ENCODE measurements at regions not wholly inside any gene's neighbourhood (a gene's known extent, or its start where the extent isn't known, plus 50 kb on each side); places are given as distances from the start of the nearest gene placed in this dataset.

DNA sequence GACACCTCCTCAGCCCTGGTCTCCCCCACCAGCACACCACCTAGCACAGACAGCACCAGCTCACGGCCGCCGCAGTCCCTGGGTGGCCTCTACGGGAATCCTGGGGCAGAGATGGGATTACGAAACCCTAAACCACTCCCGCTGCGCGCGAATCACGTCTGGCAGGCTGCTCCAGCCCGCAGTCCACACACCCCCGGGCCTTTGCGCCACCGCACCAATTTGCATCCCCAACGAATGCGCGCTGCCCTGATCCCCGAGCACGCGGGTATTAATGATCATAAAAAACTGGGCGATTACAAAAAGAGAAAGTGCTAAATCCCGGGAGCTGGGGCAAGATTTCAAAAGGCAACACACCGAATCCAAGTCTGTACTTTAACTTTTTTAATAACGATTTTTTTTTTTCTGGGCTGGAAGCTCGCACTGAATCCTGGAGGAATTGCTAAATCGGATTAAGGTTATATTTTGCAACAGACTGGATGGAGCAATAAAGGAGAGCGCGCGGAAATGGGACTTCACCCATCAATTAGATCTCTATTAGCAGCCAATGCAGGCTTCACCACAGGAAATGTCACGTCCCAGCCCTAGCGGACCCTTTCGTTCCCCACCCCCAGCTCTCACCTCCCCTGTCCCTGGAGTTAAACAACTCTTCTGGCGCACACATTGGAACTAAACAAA is 69.8 kb upstream of the TMEM33 start:
- H3K9me2 ChIP-seq (ENCODE audit: insufficient read depth), result no peaks in the 10 kb centered on the region
- H2AFZ ChIP-seq, result no peak overlapping the region
- CTCF ChIA-PET, result no interaction called here
- no peak for TF ChIP-seq EZH2 (IDR thresholded peaks at IDR 0.05; ENCODE audit: low read depth)
- TF ChIP-seq, protein P1, sequence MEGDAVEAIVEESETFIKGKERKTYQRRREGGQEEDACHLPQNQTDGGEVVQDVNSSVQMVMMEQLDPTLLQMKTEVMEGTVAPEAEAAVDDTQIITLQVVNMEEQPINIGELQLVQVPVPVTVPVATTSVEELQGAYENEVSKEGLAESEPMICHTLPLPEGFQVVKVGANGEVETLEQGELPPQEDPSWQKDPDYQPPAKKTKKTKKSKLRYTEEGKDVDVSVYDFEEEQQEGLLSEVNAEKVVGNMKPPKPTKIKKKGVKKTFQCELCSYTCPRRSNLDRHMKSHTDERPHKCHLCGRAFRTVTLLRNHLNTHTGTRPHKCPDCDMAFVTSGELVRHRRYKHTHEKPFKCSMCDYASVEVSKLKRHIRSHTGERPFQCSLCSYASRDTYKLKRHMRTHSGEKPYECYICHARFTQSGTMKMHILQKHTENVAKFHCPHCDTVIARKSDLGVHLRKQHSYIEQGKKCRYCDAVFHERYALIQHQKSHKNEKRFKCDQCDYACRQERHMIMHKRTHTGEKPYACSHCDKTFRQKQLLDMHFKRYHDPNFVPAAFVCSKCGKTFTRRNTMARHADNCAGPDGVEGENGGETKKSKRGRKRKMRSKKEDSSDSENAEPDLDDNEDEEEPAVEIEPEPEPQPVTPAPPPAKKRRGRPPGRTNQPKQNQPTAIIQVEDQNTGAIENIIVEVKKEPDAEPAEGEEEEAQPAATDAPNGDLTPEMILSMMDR (conservative IDR thresholded peaks at IDR 0.05), result no peak
- DNase-seq, result no peak
- no peaks in the 10 kb centered on the region for H3K4me1 ChIP-seq (replicated peaks; ENCODE audit: insufficient read depth)
- no peak overlapping the region for H3K27ac ChIP-seq
- no peak overlapping the region for H3K4me3 ChIP-seq
- H3F3A ChIP-seq (ENCODE audit: insufficient read depth, low read depth), result no peaks in the 10 kb centered on the region
- H3K79me2 ChIP-seq (ENCODE audit: low read depth), result no peaks in the 10 kb centered on the region
- BruUV-seq (replicated peaks), result no TSS peak
- POLR2A ChIA-PET (ENCODE audit: unreplicated experiment), result no interaction called here
- H3K4me2 ChIP-seq, result no peak overlapping the region
- H3K36me3 ChIP-seq (ENCODE audit: low read depth), result no peaks in the 10 kb centered on the region
- intact Hi-C loops (cut with micrococcal nuclease; ENCODE audit: unreplicated experiment), result no loop called here
- H3K27me3 ChIP-seq (ENCODE audit: insufficient read depth, low read depth), result no peaks in the 10 kb centered on the region
- no peaks in the 10 kb centered on the region for H4K20me1 ChIP-seq (ENCODE audit: insufficient read depth)
- H3K9me3 ChIP-seq (ENCODE audit: insufficient read depth, low read depth), result no peaks in the 10 kb centered on the region

DNA sequence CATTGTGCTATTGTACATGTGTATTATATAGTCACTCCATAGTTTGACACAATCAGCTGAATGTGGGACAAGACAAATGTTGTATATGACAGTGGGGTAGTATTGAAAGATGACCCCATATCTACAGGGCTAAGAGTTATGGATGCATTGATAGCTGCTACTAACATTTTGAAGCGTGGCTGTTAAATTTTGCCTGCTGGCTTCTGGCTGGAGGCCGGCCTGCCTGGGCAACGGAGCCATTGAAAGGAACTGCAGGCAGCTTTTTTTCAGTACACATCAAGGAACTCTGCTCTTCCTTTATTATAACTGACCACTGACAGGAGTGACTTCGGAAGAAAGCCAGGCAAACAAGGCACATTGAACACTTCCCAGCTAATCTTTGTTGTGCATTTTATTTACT is 76.1 kb upstream of the TMEM33 start:
- Histone ChIP-seq H3K36me3 (ENCODE audit: low read depth) (no peaks in the 10 kb centered on the region), H3K79me2 (ENCODE audit: low read depth) (no peaks in the 10 kb centered on the region), H3K4me1 (replicated peaks; ENCODE audit: insufficient read depth) (no peaks in the 10 kb centered on the region), H2AFZ (no peak overlapping the region), H3K9me3 (ENCODE audit: insufficient read depth, low read depth) (no peaks in the 10 kb centered on the region), H3K9me2 (ENCODE audit: insufficient read depth) (no peaks in the 10 kb centered on the region), H3K27me3 (ENCODE audit: insufficient read depth, low read depth) (no peaks in the 10 kb centered on the region), H3K4me3 (no peak overlapping the region), H3F3A (ENCODE audit: insufficient read depth, low read depth) (no peaks in the 10 kb centered on the region), H3K27ac (no peak overlapping the region), H4K20me1 (ENCODE audit: insufficient read depth) (no peaks in the 10 kb centered on the region), H3K4me2 (no peak overlapping the region)
- intact Hi-C loops (cut with micrococcal nuclease; ENCODE audit: unreplicated experiment), result no loop called here
- DNase-seq, result no peak
- ChIA-PET CTCF (no interaction called here), POLR2A (ENCODE audit: unreplicated experiment) (no interaction called here)
- TF ChIP-seq, protein P1 (conservative IDR thresholded peaks at IDR 0.05), result no peak
- no peak for TF ChIP-seq EZH2 (IDR thresholded peaks at IDR 0.05; ENCODE audit: low read depth)
- BruUV-seq (replicated peaks), result no TSS peak

DNA sequence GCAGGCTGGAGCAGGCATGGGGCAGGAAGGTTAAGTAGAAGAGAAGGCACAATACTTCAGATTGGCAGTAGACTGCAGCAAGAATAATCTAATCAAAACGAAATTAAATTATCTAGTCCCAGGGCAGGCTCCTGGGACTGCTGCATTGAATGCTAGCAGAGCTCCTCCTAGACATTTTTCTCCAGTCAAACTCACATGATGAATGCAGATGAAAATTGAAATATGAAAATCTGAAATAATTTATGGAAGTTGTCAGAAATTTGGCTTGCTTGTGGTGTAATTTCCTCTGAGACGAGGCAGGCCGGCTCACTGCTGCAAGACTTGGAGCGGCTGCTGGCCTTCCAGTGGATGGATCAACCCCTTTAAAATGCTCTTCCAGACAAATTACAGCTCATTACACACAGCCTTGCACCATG is 78.0 kb upstream of the TMEM33 start:
- intact Hi-C loops (cut with micrococcal nuclease; ENCODE audit: unreplicated experiment), result no loop called here
- TF ChIP-seq, protein P1 (conservative IDR thresholded peaks at IDR 0.05), result no peak
- no peak for TF ChIP-seq EZH2 (IDR thresholded peaks at IDR 0.05; ENCODE audit: low read depth)
- H3K4me3 ChIP-seq, result no peak overlapping the region
- no peaks in the 10 kb centered on the region for H3K9me2 ChIP-seq (ENCODE audit: insufficient read depth)
- H4K20me1 ChIP-seq (ENCODE audit: insufficient read depth), result no peaks in the 10 kb centered on the region
- no peaks in the 10 kb centered on the region for H3K36me3 ChIP-seq (ENCODE audit: low read depth)
- H2AFZ ChIP-seq, result no peak overlapping the region
- no peaks in the 10 kb centered on the region for H3F3A ChIP-seq (ENCODE audit: insufficient read depth, low read depth)
- DNase-seq, result no peak
- H3K27ac ChIP-seq, result no peak overlapping the region
- no peaks in the 10 kb centered on the region for H3K27me3 ChIP-seq (ENCODE audit: insufficient read depth, low read depth)
- H3K9me3 ChIP-seq (ENCODE audit: insufficient read depth, low read depth), result no peaks in the 10 kb centered on the region
- ChIA-PET POLR2A (ENCODE audit: unreplicated experiment) (no interaction called here), CTCF (interaction anchor here (0.5 kb wide), 1 partner anchor 28 kb away, joined by 3 read pairs; no protein-coding TSS in a partner anchor)
- no peak overlapping the region for H3K4me2 ChIP-seq
- no TSS peak for BruUV-seq (replicated peaks)
- H3K79me2 ChIP-seq (ENCODE audit: low read depth), result no peaks in the 10 kb centered on the region
- H3K4me1 ChIP-seq (replicated peaks; ENCODE audit: insufficient read depth), result no peaks in the 10 kb centered on the region

Measured in PC-9 (cell line).